ENCODE measurements at regions not wholly inside any gene's neighbourhood (a gene's known extent, or its start where the extent isn't known, plus 50 kb on each side); places are given as distances from the start of the nearest gene placed in this dataset.

- TF ChIP-seq CTCF (conservative IDR thresholded peaks at IDR 0.05; ENCODE audit: low read depth, low read length): no peak
- no peak for TF ChIP-seq EZH2phosphoT487 (IDR thresholded peaks at IDR 0.05; ENCODE audit: borderline replicate concordance, low read length)
Observed at GRCh38 chr2:176647325-176648165, 378.3 kb downstream of the MTX2 start.
